NCI-H345 (cell line): ENCODE measurements at regions not wholly inside any gene's neighbourhood (a gene's known extent, or its start where the extent isn't known, plus 50 kb on each side); places are given as distances from the start of the nearest gene placed in this dataset.
"Not testable (repeated sequence)": the region's sequence is repeated elsewhere in the genome, so short reads cannot be mapped to it uniquely, and the experiment has no call there.

Source experiments
- DNase-seq: peaks from one replicate; lab custom pipeline; 2025; lab: John Stamatoyannopoulos, UW

- DNase-seq, result no peak
Measured at GRCh38 chr10:33655921-33656320, 321.5 kb upstream of the NRP1 start.

GRCh38 chr10:33655165-33655815 is 320.8 kb upstream of the NRP1 start:
- no peak for DNase-seq

GRCh38 chr10:33653584-33654367 is 319.3 kb upstream of the NRP1 start:
- no peak for DNase-seq

GRCh38 chr10:33652870-33653269 is 318.4 kb upstream of the NRP1 start:
- no peak for DNase-seq

- DNase-seq, result not testable (repeated sequence)
Measured at GRCh38 chr10:33650131-33650530, 315.7 kb upstream of the NRP1 start.

- DNase-seq, result no peak
Measured at GRCh38 chr10:33643042-33643441, 308.6 kb upstream of the NRP1 start.

GRCh38 chr10:33638891-33639290 is 304.4 kb upstream of the NRP1 start:
- DNase-seq, result no peak

GRCh38 chr10:33638374-33638773 is 303.9 kb upstream of the NRP1 start:
- no peak for DNase-seq

- DNase-seq, result no peak
Measured at GRCh38 chr10:33635967-33636515, 301.6 kb upstream of the NRP1 start.

GRCh38 chr10:33632432-33632831 is 298.0 kb upstream of the NRP1 start:
- DNase-seq, result no peak

GRCh38 chr10:33631991-33632390 is 297.5 kb upstream of the NRP1 start:
- no peak for DNase-seq

- DNase-seq, result no peak
Measured at GRCh38 chr10:33630761-33631160, 296.3 kb upstream of the NRP1 start.

- DNase-seq, result no peak
Measured at GRCh38 chr10:33627611-33628010, 293.1 kb upstream of the NRP1 start.

GRCh38 chr10:33626798-33627466 is 292.5 kb upstream of the NRP1 start:
- no peak for DNase-seq

- DNase-seq, result no peak
Measured at GRCh38 chr10:33623669-33624068, 289.2 kb upstream of the NRP1 start.

- no peak for DNase-seq
Measured at GRCh38 chr10:33621101-33621500, 286.6 kb upstream of the NRP1 start.

- no peak for DNase-seq
Measured at GRCh38 chr10:33618196-33618595, 283.7 kb upstream of the NRP1 start.

GRCh38 chr10:33617381-33618080 is 283.1 kb upstream of the NRP1 start:
- DNase-seq, result no peak

- no peak for DNase-seq
Measured at GRCh38 chr10:33616956-33617355, 282.5 kb upstream of the NRP1 start.

GRCh38 chr10:33612551-33612950 is 278.1 kb upstream of the NRP1 start:
- no peak for DNase-seq

- no peak for DNase-seq
Measured at GRCh38 chr10:33612116-33612515, 277.6 kb upstream of the NRP1 start.

- DNase-seq, result no peak
Measured at GRCh38 chr10:33611423-33611822, 277.0 kb upstream of the NRP1 start.
